CD4-positive, CD25-positive, alpha-beta regulatory T cell (primary cell): ENCODE measurements at regions not wholly inside any gene's neighbourhood (a gene's known extent, or its start where the extent isn't known, plus 50 kb on each side); places are given as distances from the start of the nearest gene placed in this dataset.

Experiments used
- ATAC-seq, 2 donors: fragments of 150-1000 bp; cut with Tn5 transposase; one replicate each; pipeline ENCODE4 v1.10.0; 2021; ENCODE audit warnings: low read depth in 2 of 2, moderate number of reproducible peaks in 2 of 2, moderate library complexity in 1 of 2
- DNase-seq, 3 donors: peaks; one replicate each; pipeline versions ENCODE4 v3.0.0 to v3.0.0-alpha.2; 2012 to 2022; ENCODE audit warnings: mixed read lengths in 1 of 3
- H3K27ac ChIP-seq: one replicate; pipeline ENCODE4 v1.7.0; 2013; ENCODE audit warnings: mild to moderate bottlenecking, low read length; ENCODE audit not compliant: insufficient read depth, poor library complexity, severe bottlenecking
- H3K27me3 ChIP-seq: one replicate; pipeline ENCODE4 v1.7.0; 2013; ENCODE audit warnings: low read length; ENCODE audit not compliant: control insufficient read depth, insufficient read depth
- H3K36me3 ChIP-seq: one replicate; pipeline ENCODE4 v1.7.0; 2013; ENCODE audit warnings: mild to moderate bottlenecking, low read length, moderate library complexity; ENCODE audit not compliant: control insufficient read depth, insufficient read depth
- H3K4me1 ChIP-seq: 2 replicates; pipeline ENCODE4 v1.7.0; 2013; ENCODE audit warnings: mild to moderate bottlenecking, low read length; ENCODE audit not compliant: insufficient read depth, control insufficient read depth, poor library complexity, severe bottlenecking
- H3K4me3 ChIP-seq: one replicate; pipeline ENCODE4 v1.7.0; 2013; ENCODE audit warnings: low read depth, mild to moderate bottlenecking, low read length, moderate library complexity
- H3K9me3 ChIP-seq, 2 experiments: 1 replicate in 1 of 2; 2 replicates in 1 of 2; pipeline ENCODE4 v1.7.0; 2013; ENCODE audit warnings: low read length in 2 of 2, mild to moderate bottlenecking in 1 of 2, moderate library complexity in 1 of 2; ENCODE audit not compliant: control insufficient read depth in 2 of 2
- H3K27ac Mint-ChIP-seq, 3 donors: one replicate each; pipeline ENCODE4 v1.8.0; 2020 to 2022; ENCODE audit warnings: mild to moderate bottlenecking in 3 of 3, mixed read lengths in 3 of 3, moderate library complexity in 2 of 3
- H3K27me3 Mint-ChIP-seq: one replicate; pipeline ENCODE4 v1.8.0; 2022; ENCODE audit warnings: mild to moderate bottlenecking, mixed read lengths
- H3K36me3 Mint-ChIP-seq: one replicate; pipeline ENCODE4 v1.8.0; 2020; ENCODE audit warnings: mixed read lengths
- H3K4me1 Mint-ChIP-seq, 4 donors: one replicate each; pipeline ENCODE4 v1.8.0; 2020 to 2022; ENCODE audit warnings: mixed read lengths in 4 of 4, mild to moderate bottlenecking in 1 of 4
- H3K4me3 Mint-ChIP-seq, 4 donors: one replicate each; pipeline ENCODE4 v1.8.0; 2020 to 2022; ENCODE audit warnings: mild to moderate bottlenecking in 4 of 4, mixed read lengths in 4 of 4, moderate library complexity in 3 of 4
- H3K9me3 Mint-ChIP-seq, 7 donors: one replicate each; pipeline ENCODE4 v1.8.0; 2020 to 2022; ENCODE audit warnings: mixed read lengths in 7 of 7, mild to moderate bottlenecking in 3 of 7, moderate library complexity in 2 of 7

GRCh38 chr5:68648944-68649857 is 433.6 kb downstream of the PIK3R1 start:
- no peaks in the 10 kb centered on the region for H3K9me3 ChIP-seq
- peaks cover 7% of the 10 kb centered on the region for H3K27me3 ChIP-seq
- H3K4me1 ChIP-seq, result no peaks in the 10 kb centered on the region
- no peak overlapping the region for H3K27ac ChIP-seq
- H3K4me3 ChIP-seq, result no peak overlapping the region
- Mint-ChIP-seq H3K4me3 (no peak overlapping the region), H3K9me3 (peaks cover 0 to 2% (median 0%) of the 10 kb centered on the region in 7 donors), H3K36me3 (no peaks in the 10 kb centered on the region), H3K4me1 (no peaks in the 10 kb centered on the region), H3K27ac (peak overlapping the region in 1 of 3 donors; percentile 41), H3K27me3 (peaks cover 6% of the 10 kb centered on the region)
- DNase-seq (no peak), ATAC-seq (no peak)
- H3K36me3 ChIP-seq, result no peaks in the 10 kb centered on the region

- peaks cover 4% of the 10 kb centered on the region for H3K27me3 ChIP-seq
- no peak overlapping the region for H3K4me3 ChIP-seq
- H3K36me3 ChIP-seq, result no peaks in the 10 kb centered on the region
- H3K4me1 ChIP-seq, result no peaks in the 10 kb centered on the region
- no peak overlapping the region for H3K27ac Mint-ChIP-seq
- no peak overlapping the region for H3K27ac ChIP-seq
- H3K9me3 Mint-ChIP-seq, result peaks cover 0 to 3% (median 0%) of the 10 kb centered on the region in 7 donors
- H3K27me3 Mint-ChIP-seq, result peaks cover 6% of the 10 kb centered on the region
- H3K36me3 Mint-ChIP-seq, result no peaks in the 10 kb centered on the region
- no peak overlapping the region for H3K4me3 Mint-ChIP-seq
- peaks cover 0 to 2% (median 0%) of the 10 kb centered on the region in 4 donors for H3K4me1 Mint-ChIP-seq
- DNase-seq (no peak), ATAC-seq (no peak)
- no peaks in the 10 kb centered on the region for H3K9me3 ChIP-seq
Measured at GRCh38 chr5:68652534-68652965, 437.0 kb downstream of the PIK3R1 start.

GRCh38 chr5:68653471-68653870 is 437.9 kb downstream of the PIK3R1 start:
- no peak for ATAC-seq
- Histone ChIP-seq H3K27me3 (peaks cover 4% of the 10 kb centered on the region), H3K27ac (no peak overlapping the region), H3K4me3 (no peak overlapping the region), H3K36me3 (no peaks in the 10 kb centered on the region), H3K4me1 (no peaks in the 10 kb centered on the region), H3K9me3 (no peaks in the 10 kb centered on the region)
- Mint-ChIP-seq H3K27me3 (peaks cover 6% of the 10 kb centered on the region), H3K4me3 (no peak overlapping the region), H3K9me3 (peaks cover 0 to 3% (median 0%) of the 10 kb centered on the region in 7 donors), H3K4me1 (peaks cover 0 to 2% (median 0%) of the 10 kb centered on the region in 4 donors), H3K36me3 (no peaks in the 10 kb centered on the region), H3K27ac (no peak overlapping the region)
- DNase-seq, result no peak

- H3K9me3 Mint-ChIP-seq, result peaks cover 0 to 7% (median 0%) of the 10 kb centered on the region in 7 donors
- peaks cover 7% of the 10 kb centered on the region for H3K27me3 Mint-ChIP-seq
- no peaks in the 10 kb centered on the region for H3K9me3 ChIP-seq
- ATAC-seq (no peak), DNase-seq (no peak)
- H3K4me1 Mint-ChIP-seq, result peaks cover 0 to 2% (median 0%) of the 10 kb centered on the region in 4 donors
- H3K27me3 ChIP-seq, result peaks cover 6% of the 10 kb centered on the region
- H3K36me3 Mint-ChIP-seq, result no peaks in the 10 kb centered on the region
- H3K4me1 ChIP-seq, result no peaks in the 10 kb centered on the region
- no peak overlapping the region for H3K4me3 ChIP-seq
- H3K27ac ChIP-seq, result no peak overlapping the region
- no peak overlapping the region for H3K4me3 Mint-ChIP-seq
- peak overlapping the region in 1 of 3 donors; percentile 2 for H3K27ac Mint-ChIP-seq
- no peaks in the 10 kb centered on the region for H3K36me3 ChIP-seq
Measured at GRCh38 chr5:68657055-68657961, 436.5 kb upstream of the SLC30A5 start.

GRCh38 chr5:68658810-68659372 is 434.9 kb upstream of the SLC30A5 start:
- DNase-seq, result no peak
- Histone ChIP-seq H3K4me1 (no peaks in the 10 kb centered on the region), H3K36me3 (no peaks in the 10 kb centered on the region), H3K9me3 (no peaks in the 10 kb centered on the region), H3K27me3 (peaks cover 2% of the 10 kb centered on the region), H3K27ac (no peak overlapping the region), H3K4me3 (no peak overlapping the region)
- H3K36me3 Mint-ChIP-seq, result no peaks in the 10 kb centered on the region
- H3K27me3 Mint-ChIP-seq, result peaks cover 13% of the 10 kb centered on the region
- peak overlapping the region in 1 of 3 donors; percentile 17 for H3K27ac Mint-ChIP-seq
- H3K9me3 Mint-ChIP-seq, result peaks cover 0 to 7% (median 0%) of the 10 kb centered on the region in 7 donors
- peaks cover 0 to 2% (median 0%) of the 10 kb centered on the region in 4 donors for H3K4me1 Mint-ChIP-seq
- no peak for ATAC-seq
- H3K4me3 Mint-ChIP-seq, result no peak overlapping the region

GRCh38 chr5:68659881-68660280 is 433.9 kb upstream of the SLC30A5 start:
- H3K4me3 ChIP-seq, result no peak overlapping the region
- no peak for ATAC-seq
- Mint-ChIP-seq H3K27me3 (peaks cover 13% of the 10 kb centered on the region), H3K36me3 (no peaks in the 10 kb centered on the region), H3K4me3 (no peak overlapping the region), H3K9me3 (peaks cover 0 to 5% (median 0%) of the 10 kb centered on the region in 7 donors), H3K4me1 (peaks cover 0 to 2% (median 0%) of the 10 kb centered on the region in 4 donors), H3K27ac (no peak overlapping the region)
- H3K27ac ChIP-seq, result no peak overlapping the region
- DNase-seq, result no peak
- no peaks in the 10 kb centered on the region for H3K4me1 ChIP-seq
- no peaks in the 10 kb centered on the region for H3K36me3 ChIP-seq
- peaks cover 2% of the 10 kb centered on the region for H3K27me3 ChIP-seq
- no peaks in the 10 kb centered on the region for H3K9me3 ChIP-seq

- Histone ChIP-seq H3K9me3 (no peaks in the 10 kb centered on the region), H3K4me3 (no peak overlapping the region), H3K4me1 (no peaks in the 10 kb centered on the region), H3K36me3 (no peaks in the 10 kb centered on the region), H3K27ac (no peak overlapping the region), H3K27me3 (peaks cover 2% of the 10 kb centered on the region)
- peaks cover 0 to 5% (median 0%) of the 10 kb centered on the region in 7 donors for H3K9me3 Mint-ChIP-seq
- peaks cover 21% of the 10 kb centered on the region for H3K27me3 Mint-ChIP-seq
- ATAC-seq (no peak), DNase-seq (peak in 1 of 3 donors; percentile 18)
- H3K36me3 Mint-ChIP-seq, result no peaks in the 10 kb centered on the region
- H3K27ac Mint-ChIP-seq, result peak overlapping the region in 1 of 3 donors; percentile 38
- H3K4me1 Mint-ChIP-seq, result peaks cover 0 to 2% (median 0%) of the 10 kb centered on the region in 4 donors
- H3K4me3 Mint-ChIP-seq, result no peak overlapping the region
Measured at GRCh38 chr5:68661237-68661636, 432.6 kb upstream of the SLC30A5 start.
